GM12873 (cell line): ENCODE measurements at regions not wholly inside any gene's neighbourhood (a gene's known extent, or its start where the extent isn't known, plus 50 kb on each side); places are given as distances from the start of the nearest gene placed in this dataset.

Experiments
- TF ChIP-seq, protein P1 (sequence below): IDR thresholded peaks from 2 replicates; pipeline ENCODE4 v1.5.1; 2012; ENCODE audit warnings: low read depth, mild to moderate bottlenecking, moderate library complexity, low read length, control low read depth; ENCODE audit not compliant: insufficient read depth; ENCODE audit errors: missing control alignments

DNA sequence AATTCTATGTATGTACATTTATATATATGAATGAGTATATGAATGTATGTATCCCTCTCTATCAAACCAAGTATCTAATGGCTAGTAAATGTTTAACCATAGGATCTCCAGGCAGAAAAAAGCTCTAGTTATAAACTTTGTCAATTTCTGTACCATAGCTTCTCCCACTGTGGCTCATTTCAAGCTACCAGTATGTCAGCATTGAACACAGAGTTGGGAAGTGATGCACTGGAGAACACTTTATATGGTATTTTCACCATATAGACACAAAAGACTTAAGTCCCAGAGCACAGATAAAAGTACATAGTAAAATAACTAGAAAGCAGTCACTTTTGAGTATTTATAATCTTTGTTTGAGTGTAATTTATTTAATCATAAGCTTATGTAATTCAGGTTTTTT is 53.9 kb upstream of the ATP8A1 start:
- TF ChIP-seq, protein P1, sequence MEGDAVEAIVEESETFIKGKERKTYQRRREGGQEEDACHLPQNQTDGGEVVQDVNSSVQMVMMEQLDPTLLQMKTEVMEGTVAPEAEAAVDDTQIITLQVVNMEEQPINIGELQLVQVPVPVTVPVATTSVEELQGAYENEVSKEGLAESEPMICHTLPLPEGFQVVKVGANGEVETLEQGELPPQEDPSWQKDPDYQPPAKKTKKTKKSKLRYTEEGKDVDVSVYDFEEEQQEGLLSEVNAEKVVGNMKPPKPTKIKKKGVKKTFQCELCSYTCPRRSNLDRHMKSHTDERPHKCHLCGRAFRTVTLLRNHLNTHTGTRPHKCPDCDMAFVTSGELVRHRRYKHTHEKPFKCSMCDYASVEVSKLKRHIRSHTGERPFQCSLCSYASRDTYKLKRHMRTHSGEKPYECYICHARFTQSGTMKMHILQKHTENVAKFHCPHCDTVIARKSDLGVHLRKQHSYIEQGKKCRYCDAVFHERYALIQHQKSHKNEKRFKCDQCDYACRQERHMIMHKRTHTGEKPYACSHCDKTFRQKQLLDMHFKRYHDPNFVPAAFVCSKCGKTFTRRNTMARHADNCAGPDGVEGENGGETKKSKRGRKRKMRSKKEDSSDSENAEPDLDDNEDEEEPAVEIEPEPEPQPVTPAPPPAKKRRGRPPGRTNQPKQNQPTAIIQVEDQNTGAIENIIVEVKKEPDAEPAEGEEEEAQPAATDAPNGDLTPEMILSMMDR = no peak

DNA sequence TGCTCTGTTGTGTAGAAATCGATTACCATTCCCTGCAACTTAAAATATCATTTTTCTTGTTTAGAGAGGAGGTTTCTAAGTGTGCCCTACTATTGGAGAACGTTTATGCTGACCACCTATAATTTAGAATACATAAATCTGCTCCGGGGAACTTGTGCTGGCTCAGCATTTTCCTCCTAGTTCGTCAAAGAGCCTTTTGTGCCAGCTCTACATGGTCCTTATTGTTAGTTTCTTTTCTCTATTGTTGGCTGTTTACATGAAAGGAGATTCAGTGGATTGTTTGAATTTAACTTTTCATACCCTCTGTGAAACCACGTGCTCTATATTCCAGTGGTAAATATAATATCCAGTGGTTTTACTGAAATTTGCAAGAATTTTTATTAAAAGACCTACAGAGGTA is 53.4 kb upstream of the ATP8A1 start:
- TF ChIP-seq, protein P1 = no peak

DNA sequence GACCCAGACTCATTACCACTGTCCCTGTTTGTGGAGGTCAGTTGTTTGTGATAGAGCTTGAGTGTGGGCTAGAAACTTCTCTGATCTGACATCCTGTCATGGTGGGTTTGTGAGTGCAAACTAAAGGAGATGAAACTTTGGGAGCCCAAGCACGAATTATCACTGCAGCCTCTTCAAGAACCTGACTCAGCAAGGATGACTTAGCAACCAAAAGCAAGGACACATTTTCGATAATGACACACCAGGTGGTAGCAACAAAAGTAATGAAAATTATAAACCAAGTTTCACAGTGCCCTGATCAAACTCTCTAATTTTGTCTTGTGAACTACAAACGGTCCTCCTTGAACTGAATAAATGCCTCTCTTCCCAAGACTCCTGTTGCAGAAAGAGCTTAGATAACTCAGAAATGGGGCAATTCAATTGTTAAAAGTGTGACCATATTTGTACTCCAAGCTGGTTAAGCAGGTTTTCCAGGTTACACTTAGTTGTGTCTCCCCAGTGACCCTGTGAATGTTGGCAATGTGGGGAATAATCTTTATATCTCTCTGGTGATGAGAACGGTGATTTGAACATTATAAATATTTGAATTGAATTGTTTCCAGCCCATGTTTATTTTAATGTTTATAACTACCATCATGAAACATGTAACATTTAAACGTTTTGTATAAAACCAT is 52.6 kb upstream of the ATP8A1 start:
- TF ChIP-seq, protein P1 = no peak

DNA sequence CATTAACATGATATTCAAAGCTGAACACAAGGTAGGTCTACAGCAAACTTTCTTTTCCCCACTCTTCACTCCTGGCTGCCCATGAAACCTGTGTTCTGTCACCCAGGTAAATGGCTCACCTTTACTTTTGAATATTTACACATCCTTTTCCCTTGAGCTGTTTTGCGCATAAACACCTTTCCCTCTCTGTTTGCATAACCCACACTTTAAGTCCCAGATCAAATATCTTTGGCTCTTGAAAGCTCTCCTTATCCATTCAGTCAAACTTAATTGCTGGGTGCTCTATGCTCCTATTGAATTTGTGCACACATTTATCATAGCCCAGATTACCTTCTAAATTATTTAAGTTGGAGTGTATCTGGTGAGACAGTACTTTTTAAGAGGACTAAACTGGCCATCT is 51.7 kb upstream of the ATP8A1 start:
- TF ChIP-seq, protein P1 = no peak
